ENCODE measurements at regions not wholly inside any gene's neighbourhood (a gene's known extent, or its start where the extent isn't known, plus 50 kb on each side); places are given as distances from the start of the nearest gene placed in this dataset.

DNA sequence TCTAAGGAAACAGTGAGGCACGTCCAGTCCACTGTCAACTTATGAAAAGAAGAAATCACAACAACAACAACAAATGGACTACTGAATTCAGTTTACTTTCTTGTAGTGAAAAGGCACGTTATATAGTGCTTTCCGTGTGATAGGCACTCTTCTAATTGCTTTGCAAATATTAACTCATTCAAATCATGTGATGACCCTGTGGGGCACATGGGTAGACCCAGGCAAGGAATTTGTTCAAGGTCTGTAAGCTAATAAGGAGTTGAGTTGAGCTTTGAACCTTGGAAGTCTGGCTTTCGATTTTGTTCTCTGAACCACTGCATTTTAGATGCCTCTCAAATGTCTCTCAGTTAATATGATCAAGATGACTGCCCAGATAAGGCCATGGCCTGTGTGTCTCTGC is 295.1 kb upstream of the RBFOX1 start:
- H3K36me3 ChIP-seq (ENCODE audit: control insufficient read depth in 2 of 2, insufficient read depth in 2 of 2, low read length in 2 of 2) = no peaks in the 10 kb centered on the region
- H3K4me3 ChIP-seq (ENCODE audit: low read length in 2 of 2) = no peak overlapping the region
- no peaks in the 10 kb centered on the region for H3K27me3 ChIP-seq (ENCODE audit: control insufficient read depth in 2 of 2, insufficient read depth in 2 of 2, low read length in 2 of 2)
- H3K27ac ChIP-seq (ENCODE audit: low read depth in 2 of 2, low read length in 2 of 2) = no peak overlapping the region
- no peaks in the 10 kb centered on the region for H3K9me3 ChIP-seq (ENCODE audit: control insufficient read depth in 2 of 2, low read length in 2 of 2)
- no peak overlapping the region for H3K9ac ChIP-seq (ENCODE audit: low read depth in 1 of 2, low read length in 2 of 2)
- no peaks in the 10 kb centered on the region for H3K4me1 ChIP-seq (ENCODE audit: control insufficient read depth in 2 of 2, insufficient read depth in 2 of 2, low read length in 2 of 2)

DNA sequence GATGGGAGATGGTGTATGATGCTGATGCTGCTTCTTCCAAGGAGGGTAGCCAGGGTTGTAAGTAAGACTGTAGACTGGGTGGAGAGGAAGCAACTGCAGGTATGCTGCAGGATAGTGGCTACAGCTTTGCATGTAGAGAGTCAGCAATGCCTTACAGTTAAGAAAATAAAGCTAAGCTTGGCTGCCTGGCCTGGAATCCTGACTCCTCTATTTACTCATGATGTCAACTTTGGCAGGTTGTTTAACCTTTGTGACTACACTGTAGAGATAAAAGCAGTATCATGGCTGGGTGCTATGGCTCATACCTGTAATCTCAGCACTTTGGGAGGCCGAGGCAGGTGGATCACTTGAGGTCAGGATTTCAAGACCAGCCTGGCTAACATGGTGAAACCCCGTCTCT is 301.6 kb upstream of the RBFOX1 start:
- H3K9ac ChIP-seq (ENCODE audit: low read depth in 1 of 2, low read length in 2 of 2) = no peak overlapping the region
- H3K4me3 ChIP-seq (ENCODE audit: low read length in 2 of 2) = no peak overlapping the region
- no peaks in the 10 kb centered on the region for H3K36me3 ChIP-seq (ENCODE audit: control insufficient read depth in 2 of 2, insufficient read depth in 2 of 2, low read length in 2 of 2)
- no peak overlapping the region for H3K27ac ChIP-seq (ENCODE audit: low read depth in 2 of 2, low read length in 2 of 2)
- H3K9me3 ChIP-seq (ENCODE audit: control insufficient read depth in 2 of 2, low read length in 2 of 2) = no peaks in the 10 kb centered on the region
- H3K4me1 ChIP-seq (ENCODE audit: control insufficient read depth in 2 of 2, insufficient read depth in 2 of 2, low read length in 2 of 2) = no peaks in the 10 kb centered on the region
- no peaks in the 10 kb centered on the region for H3K27me3 ChIP-seq (ENCODE audit: control insufficient read depth in 2 of 2, insufficient read depth in 2 of 2, low read length in 2 of 2)

DNA sequence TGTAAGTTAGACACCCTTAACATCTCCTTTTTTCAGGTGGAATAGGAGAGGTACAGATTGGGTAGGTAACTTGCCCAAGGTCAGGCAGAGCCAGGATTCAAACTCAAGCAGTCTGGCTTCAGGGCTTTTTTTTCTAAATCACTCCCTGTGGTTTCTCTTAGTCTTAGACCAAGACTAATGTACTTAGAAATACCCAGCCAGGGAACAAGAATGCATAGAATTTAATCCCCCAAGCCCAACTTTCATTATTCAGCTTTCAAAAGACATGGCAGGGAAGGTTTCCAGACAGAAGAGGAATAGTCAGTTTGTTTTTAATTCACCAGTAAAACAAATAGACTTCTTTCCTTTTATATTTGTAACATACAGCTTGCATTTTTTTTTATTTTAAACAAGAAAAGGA is 305.2 kb upstream of the RBFOX1 start:
- Histone ChIP-seq H3K9ac (ENCODE audit: low read depth in 1 of 2, low read length in 2 of 2) (no peak overlapping the region), H3K27me3 (ENCODE audit: control insufficient read depth in 2 of 2, insufficient read depth in 2 of 2, low read length in 2 of 2) (no peaks in the 10 kb centered on the region), H3K4me3 (ENCODE audit: low read length in 2 of 2) (no peak overlapping the region), H3K9me3 (ENCODE audit: control insufficient read depth in 2 of 2, low read length in 2 of 2) (no peaks in the 10 kb centered on the region), H3K4me1 (ENCODE audit: control insufficient read depth in 2 of 2, insufficient read depth in 2 of 2, low read length in 2 of 2) (no peaks in the 10 kb centered on the region), H3K36me3 (ENCODE audit: control insufficient read depth in 2 of 2, insufficient read depth in 2 of 2, low read length in 2 of 2) (no peaks in the 10 kb centered on the region), H3K27ac (ENCODE audit: low read depth in 2 of 2, low read length in 2 of 2) (no peak overlapping the region)

DNA sequence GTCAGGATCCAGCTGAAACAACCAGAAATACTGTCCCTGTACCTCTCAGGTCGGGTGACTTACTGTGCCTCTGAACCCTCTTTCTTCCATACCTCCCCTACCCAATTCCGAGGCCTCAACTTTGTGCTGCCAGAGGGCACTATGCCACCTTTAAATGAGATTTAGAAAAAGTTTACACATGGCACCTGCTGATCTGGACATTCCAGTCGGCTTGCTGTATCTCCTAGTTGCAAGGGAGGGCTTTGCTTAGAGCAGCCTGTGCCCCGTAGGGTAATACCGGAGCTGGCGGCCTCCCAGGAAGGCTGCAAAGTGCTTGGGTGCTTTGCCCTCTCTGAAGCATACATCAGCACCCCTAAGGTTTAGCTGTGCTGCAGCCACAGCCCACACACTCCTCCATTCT is 306.0 kb upstream of the RBFOX1 start:
- H3K4me1 ChIP-seq (ENCODE audit: control insufficient read depth in 2 of 2, insufficient read depth in 2 of 2, low read length in 2 of 2) = no peaks in the 10 kb centered on the region
- no peaks in the 10 kb centered on the region for H3K9me3 ChIP-seq (ENCODE audit: control insufficient read depth in 2 of 2, low read length in 2 of 2)
- no peaks in the 10 kb centered on the region for H3K27me3 ChIP-seq (ENCODE audit: control insufficient read depth in 2 of 2, insufficient read depth in 2 of 2, low read length in 2 of 2)
- H3K36me3 ChIP-seq (ENCODE audit: control insufficient read depth in 2 of 2, insufficient read depth in 2 of 2, low read length in 2 of 2) = no peaks in the 10 kb centered on the region
- H3K27ac ChIP-seq (ENCODE audit: low read depth in 2 of 2, low read length in 2 of 2) = no peak overlapping the region
- no peak overlapping the region for H3K4me3 ChIP-seq (ENCODE audit: low read length in 2 of 2)
- no peak overlapping the region for H3K9ac ChIP-seq (ENCODE audit: low read depth in 1 of 2, low read length in 2 of 2)

DNA sequence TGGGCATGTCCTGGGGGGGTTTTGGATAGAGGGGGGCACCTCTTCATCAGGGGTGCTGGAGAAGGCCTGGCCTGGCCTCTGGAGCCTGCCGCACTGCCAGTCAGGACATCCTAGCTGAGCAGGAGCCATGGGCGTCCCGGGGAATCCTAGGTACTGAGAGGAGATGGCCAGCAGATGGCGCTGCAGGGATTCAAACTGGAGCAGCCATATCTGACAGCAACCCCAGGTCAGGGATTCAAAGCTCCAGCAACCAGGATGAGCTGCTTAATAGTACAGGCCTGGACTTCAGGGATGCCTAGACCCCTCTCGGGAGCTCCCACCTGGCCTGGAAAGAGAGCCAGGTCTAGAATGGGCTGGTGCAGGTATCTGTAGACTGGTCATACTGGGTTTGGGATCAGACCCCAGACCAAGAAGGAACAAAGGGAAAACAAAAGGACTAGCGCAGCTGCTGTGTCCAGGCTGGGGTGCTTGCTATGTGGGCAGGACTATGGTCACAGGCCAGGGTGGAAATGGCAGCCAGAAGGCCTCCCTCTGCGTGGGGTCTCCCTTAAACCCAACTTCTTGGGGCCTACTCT is 306.9 kb upstream of the RBFOX1 start:
- H3K9ac ChIP-seq (ENCODE audit: low read depth in 1 of 2, low read length in 2 of 2) = no peak overlapping the region
- H3K27ac ChIP-seq (ENCODE audit: low read depth in 2 of 2, low read length in 2 of 2) = no peak overlapping the region

DNA sequence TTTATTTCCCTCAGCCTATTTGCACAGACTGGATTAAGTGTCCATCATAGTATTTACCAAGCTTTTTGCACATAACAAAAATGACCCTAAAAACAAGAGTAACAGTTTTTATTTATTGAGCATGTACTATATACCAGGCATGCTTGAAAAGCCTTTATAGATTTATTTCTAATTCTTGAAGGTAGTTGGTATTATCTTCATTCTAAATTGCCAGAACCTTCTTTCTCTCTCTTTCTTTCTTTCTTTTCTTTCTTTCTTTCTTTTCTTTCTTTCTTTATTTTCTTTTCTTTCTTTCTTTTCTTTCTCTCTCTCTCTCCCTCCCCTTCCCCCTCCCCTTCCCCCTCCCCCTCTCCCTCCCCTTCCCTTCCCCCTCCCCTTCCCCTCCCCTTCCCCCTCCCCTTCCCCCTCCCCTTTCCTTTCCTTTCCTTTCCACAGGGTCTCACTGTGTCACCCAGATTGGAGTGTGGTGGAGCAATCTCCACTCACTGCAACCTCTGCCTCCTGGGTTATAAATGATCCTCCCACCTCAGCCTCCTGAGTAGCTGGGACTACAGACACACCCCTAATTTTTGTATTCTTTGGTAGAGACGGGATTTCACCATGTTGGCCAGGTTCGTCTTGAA is 310.9 kb upstream of the RBFOX1 start:
- Histone ChIP-seq H3K4me1 (ENCODE audit: control insufficient read depth in 2 of 2, insufficient read depth in 2 of 2, low read length in 2 of 2) (no peaks in the 10 kb centered on the region), H3K4me3 (ENCODE audit: low read length in 2 of 2) (no peak overlapping the region), H3K9ac (ENCODE audit: low read depth in 1 of 2, low read length in 2 of 2) (no peak overlapping the region), H3K27ac (ENCODE audit: low read depth in 2 of 2, low read length in 2 of 2) (no peak overlapping the region), H3K9me3 (ENCODE audit: control insufficient read depth in 2 of 2, low read length in 2 of 2) (no peaks in the 10 kb centered on the region), H3K36me3 (ENCODE audit: control insufficient read depth in 2 of 2, insufficient read depth in 2 of 2, low read length in 2 of 2) (no peaks in the 10 kb centered on the region), H3K27me3 (ENCODE audit: control insufficient read depth in 2 of 2, insufficient read depth in 2 of 2, low read length in 2 of 2) (no peaks in the 10 kb centered on the region)

More for the DNA sequence above, 306.9 kb upstream of the RBFOX1 start:
- H3K9me3 ChIP-seq (ENCODE audit: control insufficient read depth in 2 of 2, low read length in 2 of 2) = no peaks in the 10 kb centered on the region
- no peaks in the 10 kb centered on the region for H3K4me1 ChIP-seq (ENCODE audit: control insufficient read depth in 2 of 2, insufficient read depth in 2 of 2, low read length in 2 of 2)
- no peak overlapping the region for H3K4me3 ChIP-seq (ENCODE audit: low read length in 2 of 2)
- H3K27me3 ChIP-seq (ENCODE audit: control insufficient read depth in 2 of 2, insufficient read depth in 2 of 2, low read length in 2 of 2) = no peaks in the 10 kb centered on the region
- H3K36me3 ChIP-seq (ENCODE audit: control insufficient read depth in 2 of 2, insufficient read depth in 2 of 2, low read length in 2 of 2) = no peaks in the 10 kb centered on the region

DNA sequence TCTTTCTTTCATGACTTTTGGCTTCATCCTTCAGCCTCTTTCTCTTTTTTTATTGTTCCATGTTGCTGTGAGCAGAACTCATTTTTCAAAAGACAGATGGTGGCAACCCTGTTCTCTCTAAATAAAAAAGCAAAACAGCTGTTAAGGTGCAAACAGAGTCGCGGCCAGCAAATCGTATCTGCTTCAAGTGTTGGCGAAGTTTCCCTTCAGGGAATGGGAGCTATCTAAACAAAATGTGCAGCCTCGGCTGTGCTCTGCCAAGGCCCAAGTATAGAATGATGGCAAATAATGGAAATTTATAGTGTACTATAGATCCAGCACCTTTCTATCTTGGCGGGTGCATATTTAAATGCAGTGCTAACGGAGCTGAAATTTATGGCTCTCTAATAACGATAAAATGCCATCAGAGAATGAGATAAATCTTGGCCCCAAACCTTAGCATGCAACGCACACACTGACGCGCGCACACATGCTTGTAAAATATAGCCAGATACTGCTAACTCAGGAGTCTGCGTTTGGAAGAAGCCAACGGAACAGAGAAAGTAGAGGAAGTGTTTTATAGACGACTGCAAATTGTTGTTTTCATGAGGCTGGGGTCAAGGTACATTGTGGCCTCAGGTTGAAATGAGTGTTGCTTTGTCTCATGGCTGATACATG is 315.5 kb upstream of the RBFOX1 start:
- H3K27me3 ChIP-seq (ENCODE audit: control insufficient read depth in 2 of 2, insufficient read depth in 2 of 2, low read length in 2 of 2) = no peaks in the 10 kb centered on the region
- no peaks in the 10 kb centered on the region for H3K9me3 ChIP-seq (ENCODE audit: control insufficient read depth in 2 of 2, low read length in 2 of 2)
- no peaks in the 10 kb centered on the region for H3K36me3 ChIP-seq (ENCODE audit: control insufficient read depth in 2 of 2, insufficient read depth in 2 of 2, low read length in 2 of 2)
- H3K4me3 ChIP-seq (ENCODE audit: low read length in 2 of 2) = no peak overlapping the region
- no peaks in the 10 kb centered on the region for H3K4me1 ChIP-seq (ENCODE audit: control insufficient read depth in 2 of 2, insufficient read depth in 2 of 2, low read length in 2 of 2)
- H3K27ac ChIP-seq (ENCODE audit: low read depth in 2 of 2, low read length in 2 of 2) = no peak overlapping the region
- no peak overlapping the region for H3K9ac ChIP-seq (ENCODE audit: low read depth in 1 of 2, low read length in 2 of 2)

DNA sequence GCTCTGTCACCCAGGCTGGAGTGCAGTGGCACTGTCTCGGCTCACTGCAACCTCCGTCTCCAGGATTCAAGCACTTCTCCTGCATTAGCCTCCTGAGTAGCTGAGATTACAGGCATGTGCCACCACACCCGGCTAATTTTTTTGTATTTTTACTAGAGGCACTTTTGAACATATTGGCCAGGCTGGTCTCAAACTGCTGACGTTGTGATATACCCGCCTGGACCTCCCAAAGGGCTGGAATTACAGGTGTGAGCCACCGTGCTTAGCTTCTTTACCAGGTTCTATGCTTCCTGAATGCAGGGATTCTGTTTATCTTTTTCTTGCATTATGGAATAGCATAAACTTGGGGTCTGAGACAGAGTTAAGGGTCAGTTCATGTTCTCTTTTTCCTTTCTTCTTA is 317.9 kb upstream of the RBFOX1 start:
- Histone ChIP-seq H3K9ac (ENCODE audit: low read depth in 1 of 2, low read length in 2 of 2) (no peak overlapping the region), H3K9me3 (ENCODE audit: control insufficient read depth in 2 of 2, low read length in 2 of 2) (no peaks in the 10 kb centered on the region), H3K36me3 (ENCODE audit: control insufficient read depth in 2 of 2, insufficient read depth in 2 of 2, low read length in 2 of 2) (no peaks in the 10 kb centered on the region), H3K27ac (ENCODE audit: low read depth in 2 of 2, low read length in 2 of 2) (no peak overlapping the region), H3K27me3 (ENCODE audit: control insufficient read depth in 2 of 2, insufficient read depth in 2 of 2, low read length in 2 of 2) (no peaks in the 10 kb centered on the region), H3K4me1 (ENCODE audit: control insufficient read depth in 2 of 2, insufficient read depth in 2 of 2, low read length in 2 of 2) (no peaks in the 10 kb centered on the region), H3K4me3 (ENCODE audit: low read length in 2 of 2) (no peak overlapping the region)

DNA sequence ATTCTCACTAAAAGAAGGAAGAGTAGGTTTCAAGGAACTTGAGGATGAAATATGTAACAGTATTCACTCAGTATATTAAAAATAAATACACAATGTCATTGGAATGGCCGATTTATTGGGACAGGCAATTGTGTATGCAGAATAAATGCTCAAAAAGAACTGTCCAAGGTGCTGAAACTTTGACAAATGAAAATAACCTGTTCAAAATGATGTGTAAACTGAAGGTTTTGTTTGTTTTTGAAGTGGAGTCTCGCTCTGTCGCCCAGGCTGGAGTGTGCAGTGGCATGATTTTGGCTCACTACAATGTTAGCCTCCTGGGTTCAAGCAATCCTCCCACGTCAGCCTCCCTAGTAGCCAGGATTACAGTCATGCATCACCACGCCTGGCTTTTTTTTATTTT is 318.7 kb upstream of the RBFOX1 start:
- Histone ChIP-seq H3K9me3 (ENCODE audit: control insufficient read depth in 2 of 2, low read length in 2 of 2) (no peaks in the 10 kb centered on the region), H3K36me3 (ENCODE audit: control insufficient read depth in 2 of 2, insufficient read depth in 2 of 2, low read length in 2 of 2) (no peaks in the 10 kb centered on the region), H3K4me1 (ENCODE audit: control insufficient read depth in 2 of 2, insufficient read depth in 2 of 2, low read length in 2 of 2) (no peaks in the 10 kb centered on the region), H3K27me3 (ENCODE audit: control insufficient read depth in 2 of 2, insufficient read depth in 2 of 2, low read length in 2 of 2) (no peaks in the 10 kb centered on the region), H3K27ac (ENCODE audit: low read depth in 2 of 2, low read length in 2 of 2) (no peak overlapping the region), H3K9ac (ENCODE audit: low read depth in 1 of 2, low read length in 2 of 2) (no peak overlapping the region), H3K4me3 (ENCODE audit: low read length in 2 of 2) (no peak overlapping the region)

DNA sequence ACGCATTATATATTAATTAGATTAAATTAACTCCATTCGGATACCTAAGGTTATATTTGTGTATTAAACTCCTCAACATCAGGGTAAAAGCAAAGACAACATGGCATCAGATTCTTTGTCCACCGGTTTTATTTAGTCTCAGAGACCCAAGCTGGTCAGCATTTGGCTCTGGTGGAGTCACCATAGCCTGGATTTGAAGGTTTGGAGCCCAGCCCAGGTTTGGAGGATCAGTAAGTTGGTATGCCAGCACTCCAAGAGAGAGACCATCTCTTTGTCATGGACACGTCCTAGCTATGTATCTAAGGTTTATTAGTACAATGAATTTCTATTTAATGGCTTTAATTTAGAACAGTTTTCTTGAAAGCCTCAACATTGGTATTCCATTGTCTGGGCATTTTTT is 328.4 kb upstream of the RBFOX1 start:
- no peaks in the 10 kb centered on the region for H3K9me3 ChIP-seq (ENCODE audit: control insufficient read depth in 2 of 2, low read length in 2 of 2)
- H3K4me3 ChIP-seq (ENCODE audit: low read length in 2 of 2) = no peak overlapping the region
- H3K9ac ChIP-seq (ENCODE audit: low read depth in 1 of 2, low read length in 2 of 2) = no peak overlapping the region
- no peak overlapping the region for H3K27ac ChIP-seq (ENCODE audit: low read depth in 2 of 2, low read length in 2 of 2)
- no peaks in the 10 kb centered on the region for H3K27me3 ChIP-seq (ENCODE audit: control insufficient read depth in 2 of 2, insufficient read depth in 2 of 2, low read length in 2 of 2)
- no peaks in the 10 kb centered on the region for H3K36me3 ChIP-seq (ENCODE audit: control insufficient read depth in 2 of 2, insufficient read depth in 2 of 2, low read length in 2 of 2)
- no peaks in the 10 kb centered on the region for H3K4me1 ChIP-seq (ENCODE audit: control insufficient read depth in 2 of 2, insufficient read depth in 2 of 2, low read length in 2 of 2)
